ENCODE measurements at regions not wholly inside any gene's neighbourhood (a gene's known extent, or its start where the extent isn't known, plus 50 kb on each side); places are given as distances from the start of the nearest gene placed in this dataset.

DNA sequence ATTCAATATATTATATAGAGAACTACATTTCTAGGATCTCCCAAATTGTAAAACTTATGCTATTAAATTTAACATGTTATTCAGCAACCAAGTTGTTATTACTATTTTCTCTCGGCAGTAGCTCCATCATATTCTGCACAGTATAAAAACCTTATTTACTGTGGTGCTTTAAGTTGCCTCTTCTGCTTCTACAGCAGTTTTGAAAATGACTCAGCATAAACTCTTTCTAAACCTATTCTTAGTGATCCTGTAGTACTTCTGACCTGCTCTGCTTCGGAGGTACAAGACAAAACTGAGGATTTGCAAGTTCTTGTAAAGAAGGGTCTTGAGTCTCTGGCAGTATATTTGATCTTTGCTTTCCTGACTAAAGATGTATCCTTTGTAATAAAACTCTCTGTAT is 567.2 kb downstream of the TMX3 start:
- TF ChIP-seq, protein P1, sequence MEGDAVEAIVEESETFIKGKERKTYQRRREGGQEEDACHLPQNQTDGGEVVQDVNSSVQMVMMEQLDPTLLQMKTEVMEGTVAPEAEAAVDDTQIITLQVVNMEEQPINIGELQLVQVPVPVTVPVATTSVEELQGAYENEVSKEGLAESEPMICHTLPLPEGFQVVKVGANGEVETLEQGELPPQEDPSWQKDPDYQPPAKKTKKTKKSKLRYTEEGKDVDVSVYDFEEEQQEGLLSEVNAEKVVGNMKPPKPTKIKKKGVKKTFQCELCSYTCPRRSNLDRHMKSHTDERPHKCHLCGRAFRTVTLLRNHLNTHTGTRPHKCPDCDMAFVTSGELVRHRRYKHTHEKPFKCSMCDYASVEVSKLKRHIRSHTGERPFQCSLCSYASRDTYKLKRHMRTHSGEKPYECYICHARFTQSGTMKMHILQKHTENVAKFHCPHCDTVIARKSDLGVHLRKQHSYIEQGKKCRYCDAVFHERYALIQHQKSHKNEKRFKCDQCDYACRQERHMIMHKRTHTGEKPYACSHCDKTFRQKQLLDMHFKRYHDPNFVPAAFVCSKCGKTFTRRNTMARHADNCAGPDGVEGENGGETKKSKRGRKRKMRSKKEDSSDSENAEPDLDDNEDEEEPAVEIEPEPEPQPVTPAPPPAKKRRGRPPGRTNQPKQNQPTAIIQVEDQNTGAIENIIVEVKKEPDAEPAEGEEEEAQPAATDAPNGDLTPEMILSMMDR (conservative IDR thresholded peaks at IDR 0.05; ENCODE audit: low read depth, low read length), result no peak
- no peak for DNase-seq (ENCODE audit: low read depth)

DNA sequence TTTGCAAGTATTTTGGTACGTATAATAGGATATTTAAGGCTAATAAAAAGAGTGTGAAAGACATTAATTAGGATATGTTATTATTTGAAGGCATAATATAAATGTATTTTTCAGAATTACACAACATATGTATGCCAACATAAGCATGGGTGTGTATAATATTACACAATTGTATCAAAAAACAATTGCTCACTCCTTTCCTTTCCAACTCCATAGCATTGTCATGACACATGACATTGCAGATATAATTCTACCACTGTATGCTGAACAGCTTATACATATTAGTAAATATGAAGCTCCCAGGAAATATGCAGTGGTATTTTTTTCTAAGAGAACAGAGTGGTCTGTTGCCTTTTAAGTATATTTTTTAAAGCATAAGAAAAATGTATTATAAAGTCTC is 593.1 kb downstream of the TMX3 start:
- TF ChIP-seq, protein P1 (conservative IDR thresholded peaks at IDR 0.05; ENCODE audit: low read depth, low read length), result no peak
- H3K4me3 ChIP-seq (ENCODE audit: low read length), result no peak overlapping the region
- no peak for DNase-seq (ENCODE audit: low read depth)

More for the DNA sequence above, 567.2 kb downstream of the TMX3 start:
- no peak overlapping the region for H3K4me3 ChIP-seq (ENCODE audit: low read length)

DNA sequence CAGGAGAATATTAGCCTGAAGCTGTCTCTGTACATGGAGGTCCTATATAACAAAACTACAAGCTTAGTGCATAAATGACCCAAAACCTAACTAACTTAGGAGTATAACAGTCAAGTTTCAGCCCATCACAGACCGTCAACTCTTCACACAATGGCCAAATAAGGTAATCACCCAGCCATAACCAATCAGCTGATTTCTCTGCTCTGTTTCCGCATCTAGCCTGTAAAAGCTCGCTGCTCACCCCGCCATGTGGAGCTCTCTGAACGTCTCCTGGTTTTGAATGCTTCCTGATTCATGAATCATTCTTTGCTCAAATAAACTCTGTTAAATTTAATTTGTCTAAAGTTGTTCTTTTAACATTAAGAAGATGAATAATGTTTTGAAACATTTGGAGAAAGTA is 593.6 kb downstream of the TMX3 start:
- no peak for DNase-seq (ENCODE audit: low read depth)
- no peak overlapping the region for H3K4me3 ChIP-seq (ENCODE audit: low read length)
- TF ChIP-seq, protein P1 (conservative IDR thresholded peaks at IDR 0.05; ENCODE audit: low read depth, low read length), result no peak

DNA sequence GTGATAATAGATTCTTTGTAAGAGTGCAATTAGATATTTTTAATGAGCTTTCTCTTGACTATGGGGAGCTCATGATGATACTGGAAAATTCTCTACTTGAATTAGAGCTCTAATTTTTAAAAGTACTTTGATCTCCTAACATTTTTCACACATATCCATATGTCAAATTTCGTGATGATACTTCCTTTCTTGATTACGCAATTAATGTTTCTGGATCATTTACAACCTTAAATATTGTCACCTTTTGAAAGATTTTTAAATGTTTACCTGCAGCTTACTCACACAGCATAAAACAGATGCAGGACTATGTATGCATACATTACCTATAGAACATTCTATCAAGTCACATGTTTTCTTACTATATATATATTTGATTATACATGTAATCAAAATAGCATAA is 598.5 kb upstream of the DSEL start:
- TF ChIP-seq, protein P1 (conservative IDR thresholded peaks at IDR 0.05; ENCODE audit: low read depth, low read length), result no peak
- no peak for DNase-seq (ENCODE audit: low read depth)
- no peak overlapping the region for H3K4me3 ChIP-seq (ENCODE audit: low read length)

DNA sequence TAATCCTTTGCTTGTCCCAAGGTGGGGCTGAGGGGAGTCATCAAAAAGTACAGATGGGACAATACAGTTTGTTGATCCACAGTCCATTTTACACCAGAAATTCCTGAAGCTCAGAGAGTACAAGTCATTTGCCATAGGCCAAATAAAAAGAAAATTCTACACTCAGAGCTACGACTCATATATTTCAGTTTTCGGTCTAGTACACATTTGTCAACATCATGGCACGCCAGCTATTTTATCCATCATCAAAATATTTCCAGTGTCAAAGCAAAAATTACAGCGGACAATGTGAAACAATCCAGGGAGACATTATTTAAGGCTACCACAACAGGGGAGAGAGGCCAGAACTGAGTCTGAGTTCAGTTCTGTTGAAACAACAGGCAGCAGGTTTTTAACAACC is 587.5 kb upstream of the DSEL start:
- H3K4me3 ChIP-seq (ENCODE audit: low read length), result no peak overlapping the region
- no peak for DNase-seq (ENCODE audit: low read depth)
- TF ChIP-seq, protein P1 (conservative IDR thresholded peaks at IDR 0.05; ENCODE audit: low read depth, low read length), result no peak

DNA sequence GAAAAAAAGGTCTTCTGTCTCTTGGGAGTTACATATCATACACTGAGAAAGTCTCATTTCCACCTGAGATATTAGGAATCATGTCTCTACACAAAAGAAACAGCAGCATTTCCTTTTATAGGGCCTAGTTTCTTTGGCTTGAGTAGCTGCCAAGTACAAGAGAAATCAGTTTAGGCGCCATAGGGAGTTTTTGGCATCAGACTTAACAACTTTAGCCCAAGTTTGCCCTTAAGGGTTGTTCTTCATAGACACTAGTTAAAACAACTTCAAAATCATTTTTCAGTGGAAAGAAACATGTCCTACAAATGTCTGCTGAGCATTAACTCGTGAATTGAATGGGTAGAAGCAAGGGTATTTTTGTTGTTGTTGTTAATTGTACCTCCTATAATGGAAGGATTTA is 587.0 kb upstream of the DSEL start:
- H3K4me3 ChIP-seq (ENCODE audit: low read length), result no peak overlapping the region
- DNase-seq (ENCODE audit: low read depth), result no peak
- TF ChIP-seq, protein P1 (conservative IDR thresholded peaks at IDR 0.05; ENCODE audit: low read depth, low read length), result no peak

DNA sequence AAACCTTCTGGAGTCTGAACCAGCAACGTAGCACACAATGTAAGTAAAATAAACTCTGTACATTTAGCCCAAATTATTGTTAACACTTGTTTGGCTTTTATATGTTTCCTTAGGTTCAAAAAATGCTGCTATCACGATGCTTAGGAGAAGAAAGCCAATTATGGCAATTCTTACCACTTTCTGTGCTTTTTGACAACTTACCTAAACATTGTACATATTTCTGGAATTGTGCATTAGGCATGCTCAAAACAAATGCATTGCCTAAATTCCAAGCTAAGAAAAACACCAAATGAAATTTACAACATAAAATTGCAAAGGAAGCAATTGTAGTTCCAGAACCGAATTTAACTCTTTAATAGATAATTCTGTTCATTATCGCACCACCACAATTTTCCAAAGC is 585.6 kb upstream of the DSEL start:
- no peak for DNase-seq (ENCODE audit: low read depth)
- no peak overlapping the region for H3K4me3 ChIP-seq (ENCODE audit: low read length)
- TF ChIP-seq, protein P1 (conservative IDR thresholded peaks at IDR 0.05; ENCODE audit: low read depth, low read length), result no peak

All from retinal pigment epithelial cell (primary cell).